Right lobe of liver (tissue), 6 donors: ENCODE measurements at regions not wholly inside any gene's neighbourhood (a gene's known extent, or its start where the extent isn't known, plus 50 kb on each side); places are given as distances from the start of the nearest gene placed in this dataset.

Experiments used
- ATAC-seq, 4 donors: fragments of 200-7000 bp; cut with Tn5 transposase; one replicate each; pipeline ENCODE4 v1.9.1; 2020; ENCODE audit warnings: mild to moderate bottlenecking in 4 of 4, moderate library complexity in 4 of 4
- DNase-seq, 3 donors: peaks; one replicate each; pipeline ENCODE4 v3.0.0-alpha.2; 2020
- H3K27ac ChIP-seq, 3 donors: fragments of 200-600 bp; one replicate each; pipeline ENCODE4 v1.8.0; 2022
- H3K27me3 ChIP-seq, 2 donors: fragments of 200-600 bp; one replicate each; pipeline ENCODE4 v1.8.0; 2022
- H3K36me3 ChIP-seq, 4 donors: fragments of 200-600 bp; sonication (generic) in 1 of 4; one replicate each; pipeline versions ENCODE4 v1.5.1 to v1.8.0; 2017 to 2022; ENCODE audit warnings: control low read depth in 1 of 4
- H3K4me1 ChIP-seq, 4 donors: fragments of 200-600 bp; sonication (generic) in 1 of 4; one replicate each; pipeline versions ENCODE4 v1.5.1 to v1.8.0; 2017 to 2022; ENCODE audit warnings: control low read depth in 1 of 4
- H3K4me3 ChIP-seq, 3 donors: fragments of 200-600 bp; one replicate each; pipeline ENCODE4 v1.8.0; 2022
- H3K9me3 ChIP-seq, 4 donors: fragments of 200-600 bp; sonication (generic) in 1 of 4; one replicate each; pipeline versions ENCODE4 v1.5.1 to v1.8.0; 2017 to 2022; ENCODE audit warnings: control low read depth in 1 of 4
- POLR2A ChIP-seq: fragments of 450-650 bp; IDR thresholded peaks from one replicate; pipeline ENCODE4 v1.6.1; 2017; ENCODE audit warnings: antibody characterized with exemption, mild to moderate bottlenecking
- WGBS: methylation state at CpG from one replicate; pipeline ENCODE4 v1.1.6; 2018; ENCODE audit warnings: low coverage, low lambda C conversion rate; ENCODE audit not compliant: insufficient coverage; ENCODE audit errors: missing lambda C conversion rate; 5-methylcytosine and 5-hydroxymethylcytosine counted together
- intact Hi-C, 2 donors: fragments of 100-400 bp; cut with DNase I; formaldehyde crosslinking; loops; one replicate each; pipeline versions ENCODE4 v1.11.2 to v1.14.1; 2022
- TF ChIP-seq, protein P1 (sequence below), 4 donors: fragments of 200-600 bp in 3 of 4; fragments of 450-650 bp in 1 of 4; IDR thresholded peaks; one replicate each; pipeline versions ENCODE4 v1.5.1 to v1.8.0; 2016 to 2022; ENCODE audit warnings: antibody characterized with exemption in 4 of 4, mild to moderate bottlenecking in 2 of 4
- donor health status: DM: no; HTN: yes; CAD: no.
- donor health status: DM: no; HTN: no; CAD: no.
- donor health status: DM: no; HTN: no; CAD: no.
- donor health status: DM: no; HTN: yes; CAD: no.
- donor health status: DM: no; HTN: yes; CAD: no.

DNA sequence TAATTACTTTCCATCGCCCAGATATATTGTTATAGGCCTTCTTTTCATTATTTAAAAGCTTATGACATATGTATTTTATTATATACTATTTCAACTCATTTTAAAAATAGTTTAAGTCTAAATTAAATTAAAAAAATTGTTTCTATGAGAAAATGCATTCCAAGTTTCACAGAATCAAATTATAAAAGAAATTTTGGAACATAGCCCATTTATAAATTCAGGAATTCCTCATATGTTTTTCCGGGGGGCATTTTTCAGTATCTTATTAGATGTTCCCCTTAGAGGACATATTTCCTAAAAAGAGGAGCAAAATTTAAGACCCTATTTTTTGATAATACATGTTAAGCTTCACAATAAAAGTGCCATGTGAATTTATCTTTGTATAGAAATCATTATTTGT is 119.9 kb upstream of the ATP2B1 start:
- ATAC-seq: no peak
- no peaks in the 10 kb centered on the region for H3K27me3 ChIP-seq
- H3K4me1 ChIP-seq: no peaks in the 10 kb centered on the region
- TF ChIP-seq, protein P1, sequence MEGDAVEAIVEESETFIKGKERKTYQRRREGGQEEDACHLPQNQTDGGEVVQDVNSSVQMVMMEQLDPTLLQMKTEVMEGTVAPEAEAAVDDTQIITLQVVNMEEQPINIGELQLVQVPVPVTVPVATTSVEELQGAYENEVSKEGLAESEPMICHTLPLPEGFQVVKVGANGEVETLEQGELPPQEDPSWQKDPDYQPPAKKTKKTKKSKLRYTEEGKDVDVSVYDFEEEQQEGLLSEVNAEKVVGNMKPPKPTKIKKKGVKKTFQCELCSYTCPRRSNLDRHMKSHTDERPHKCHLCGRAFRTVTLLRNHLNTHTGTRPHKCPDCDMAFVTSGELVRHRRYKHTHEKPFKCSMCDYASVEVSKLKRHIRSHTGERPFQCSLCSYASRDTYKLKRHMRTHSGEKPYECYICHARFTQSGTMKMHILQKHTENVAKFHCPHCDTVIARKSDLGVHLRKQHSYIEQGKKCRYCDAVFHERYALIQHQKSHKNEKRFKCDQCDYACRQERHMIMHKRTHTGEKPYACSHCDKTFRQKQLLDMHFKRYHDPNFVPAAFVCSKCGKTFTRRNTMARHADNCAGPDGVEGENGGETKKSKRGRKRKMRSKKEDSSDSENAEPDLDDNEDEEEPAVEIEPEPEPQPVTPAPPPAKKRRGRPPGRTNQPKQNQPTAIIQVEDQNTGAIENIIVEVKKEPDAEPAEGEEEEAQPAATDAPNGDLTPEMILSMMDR (IDR thresholded peaks at IDR 0.05): no peak
- TF ChIP-seq POLR2A: no peak
- DNase-seq: no peak
- H3K27ac ChIP-seq: no peak overlapping the region
- H3K4me3 ChIP-seq: no peak overlapping the region
- no peaks in the 10 kb centered on the region for H3K9me3 ChIP-seq
- no peaks in the 10 kb centered on the region for H3K36me3 ChIP-seq
- intact Hi-C loops: no loop called here
- WGBS: 59% methylated on average over 2 of the region's 2 CpGs

DNA sequence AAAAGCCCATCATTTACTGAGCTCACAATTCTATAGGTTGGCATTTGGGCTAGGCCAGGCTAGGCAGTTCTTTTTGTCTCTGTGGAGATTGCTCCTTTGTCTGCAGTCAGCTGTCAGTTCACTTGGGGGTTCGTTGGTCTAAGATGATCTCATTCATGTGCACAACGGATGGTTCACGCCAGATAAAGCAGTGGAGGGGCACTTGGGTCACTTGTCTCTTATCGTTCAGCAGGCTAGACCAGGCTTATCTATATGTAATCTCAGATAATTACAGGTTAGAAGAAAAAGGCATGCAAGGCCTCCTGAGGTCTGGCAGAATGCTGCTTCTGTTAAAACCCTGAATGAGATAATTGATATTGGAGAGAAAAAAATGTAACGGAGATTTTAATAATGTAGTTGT is 119.0 kb upstream of the ATP2B1 start:
- no peak overlapping the region for H3K27ac ChIP-seq
- DNase-seq (no peak), ATAC-seq (no peak)
- WGBS: 45% methylated on average over 5 of the region's 5 CpGs
- intact Hi-C loops: no loop called here
- H3K4me1 ChIP-seq: no peaks in the 10 kb centered on the region
- no peaks in the 10 kb centered on the region for H3K36me3 ChIP-seq
- H3K9me3 ChIP-seq: no peaks in the 10 kb centered on the region
- TF ChIP-seq POLR2A: no peak
- TF ChIP-seq, protein P1 (IDR thresholded peaks at IDR 0.05): no peak
- no peaks in the 10 kb centered on the region for H3K27me3 ChIP-seq
- no peak overlapping the region for H3K4me3 ChIP-seq

DNA sequence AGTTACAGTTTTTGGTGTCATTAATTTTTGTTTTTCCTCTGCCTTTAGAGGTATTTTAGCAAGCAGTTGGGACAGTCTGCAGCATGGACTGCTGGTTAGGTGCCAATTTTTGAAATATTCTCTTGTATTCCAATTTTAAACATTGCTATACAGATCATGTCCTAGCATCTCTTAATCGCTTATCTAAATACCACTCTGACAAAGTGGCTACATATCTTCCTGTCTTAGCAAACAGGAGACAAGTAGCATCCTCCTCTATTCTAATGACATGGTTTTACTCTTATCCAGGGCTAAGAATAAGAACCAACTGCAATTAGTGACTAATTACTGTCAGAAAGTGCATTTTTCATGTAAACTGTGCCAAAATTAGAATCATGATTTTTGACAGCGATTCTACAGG is 117.8 kb upstream of the ATP2B1 start:
- Histone ChIP-seq H3K27me3 (no peaks in the 10 kb centered on the region), H3K36me3 (no peaks in the 10 kb centered on the region), H3K9me3 (no peaks in the 10 kb centered on the region), H3K27ac (no peak overlapping the region), H3K4me1 (no peaks in the 10 kb centered on the region), H3K4me3 (no peak overlapping the region)
- no peak for TF ChIP-seq POLR2A
- TF ChIP-seq, protein P1 (IDR thresholded peaks at IDR 0.05): no peak
- ATAC-seq: no peak
- DNase-seq: no peak
- intact Hi-C loops: no loop called here
- whole genome bisulfite sequencing: 63% methylated on average over 2 of the region's 2 CpGs

DNA sequence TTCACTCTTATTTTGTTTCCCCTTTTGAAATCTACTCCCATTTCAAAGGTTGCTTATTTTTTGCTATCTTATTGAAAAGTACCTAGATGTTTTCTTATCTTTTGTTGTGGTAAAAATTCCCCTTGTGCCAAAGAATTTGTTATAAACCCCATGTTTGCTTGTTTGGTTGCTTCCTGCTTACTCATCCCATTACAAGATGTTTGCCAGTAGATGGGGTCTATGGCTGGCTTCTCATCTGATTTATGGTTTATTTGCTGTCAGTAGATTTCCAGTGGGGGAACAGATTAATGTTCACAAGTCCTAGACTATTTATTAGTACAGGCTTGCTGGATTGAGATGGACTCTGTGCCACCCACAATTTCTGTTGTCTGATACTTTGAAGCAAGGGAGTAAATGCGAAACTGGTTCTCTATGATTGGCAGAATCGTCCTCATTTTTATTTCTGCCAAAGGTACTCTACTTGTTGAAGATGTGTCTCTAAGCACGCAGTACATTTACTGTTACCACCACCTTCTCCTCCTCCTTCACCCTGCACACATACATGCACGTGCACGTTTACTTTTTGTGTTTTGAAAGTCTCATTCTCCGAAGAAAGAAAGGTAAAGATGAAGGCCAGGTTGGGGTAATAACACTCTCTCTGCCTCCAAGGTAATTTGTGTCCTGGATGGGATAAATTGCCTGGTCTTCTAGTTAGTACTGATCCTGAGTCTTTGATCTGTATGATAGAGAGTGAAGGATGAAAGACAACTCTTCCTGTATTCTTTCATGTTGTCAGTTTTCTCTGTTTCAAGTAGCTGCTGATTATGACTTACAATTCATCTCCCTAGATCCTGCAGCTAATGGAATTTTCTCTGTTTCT is 117.2 kb upstream of the ATP2B1 start:
- no peak for ATAC-seq
- Histone ChIP-seq H3K36me3 (no peaks in the 10 kb centered on the region), H3K4me1 (no peaks in the 10 kb centered on the region), H3K9me3 (no peaks in the 10 kb centered on the region), H3K27ac (no peak overlapping the region), H3K4me3 (no peak overlapping the region), H3K27me3 (no peaks in the 10 kb centered on the region)
- TF ChIP-seq, protein P1 (IDR thresholded peaks at IDR 0.05): no peak
- TF ChIP-seq POLR2A: no peak
- intact Hi-C loops: no loop called here
- DNase-seq: no peak
- WGBS: 63% methylated on average over 6 of the region's 6 CpGs
